Mucosa of descending colon (tissue), 3 donors: ENCODE measurements at regions not wholly inside any gene's neighbourhood (a gene's known extent, or its start where the extent isn't known, plus 50 kb on each side); places are given as distances from the start of the nearest gene placed in this dataset.

Experiments
- ATAC-seq: fragments of 200-7000 bp; cut with Tn5 transposase; one replicate; pipeline ENCODE4 v1.9.1; 2020; ENCODE audit warnings: mild to moderate bottlenecking, moderate library complexity
- DNase-seq, 3 donors: peaks; one replicate each; pipeline ENCODE4 v3.0.0-alpha.2; 2020
- H3K36me3 ChIP-seq: fragments of 200-600 bp; one replicate; pipeline ENCODE4 v1.8.0; 2021; ENCODE audit warnings: low read depth, mild to moderate bottlenecking
- H3K4me1 ChIP-seq: fragments of 200-600 bp; one replicate; pipeline ENCODE4 v1.8.0; 2021; ENCODE audit warnings: low read depth, mild to moderate bottlenecking
- H3K4me3 ChIP-seq: fragments of 200-600 bp; one replicate; pipeline ENCODE4 v1.8.0; 2021; ENCODE audit warnings: mild to moderate bottlenecking
- H3K9me3 ChIP-seq: fragments of 200-600 bp; one replicate; pipeline ENCODE4 v1.8.0; 2021; ENCODE audit warnings: mild to moderate bottlenecking
- CTCF ChIP-seq: fragments of 200-600 bp; IDR thresholded peaks from one replicate; pipeline ENCODE4 v1.8.0; 2022; ENCODE audit warnings: antibody characterized with exemption, mild to moderate bottlenecking
- intact Hi-C, 2 donors: fragments of 100-400 bp; cut with DNase I in 1 of 2; cut with micrococcal nuclease in 1 of 2; formaldehyde crosslinking; loops; one replicate each; pipeline versions ENCODE4 v1.11.0 to v1.11.1; 2022; cut with DNase I, micrococcal nuclease
- donor health status: DM: no; HTN: no; CAD: no; lungs with moderate emphysema.
- donor health status: DM: no; HTN: no; CAD: no.
- donor health status: DM: no; HTN: yes; CAD: no.

DNA sequence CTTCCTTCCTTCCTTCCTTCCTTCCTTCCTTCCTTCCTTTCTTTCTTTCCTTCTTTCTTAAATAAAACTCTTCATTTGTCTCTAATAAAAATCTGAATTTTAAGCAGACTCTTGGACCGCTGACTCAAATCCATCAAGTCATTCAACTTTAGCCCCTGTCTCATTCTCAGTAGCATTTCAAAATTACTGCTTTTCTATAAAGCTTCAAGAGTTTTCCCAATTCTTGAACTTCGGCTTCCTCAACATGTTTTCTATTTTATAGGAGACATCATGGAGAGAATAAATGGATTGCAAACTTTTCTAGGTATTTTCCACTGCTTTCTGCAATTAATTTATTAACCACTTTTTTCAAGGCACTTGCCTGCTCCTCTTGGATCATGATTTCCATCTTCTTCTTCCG is 497.1 kb upstream of the GJE1 start:
- TF ChIP-seq CTCF = no peak
- Histone ChIP-seq H3K9me3 (no peaks in the 10 kb centered on the region), H3K4me1 (no peaks in the 10 kb centered on the region), H3K36me3 (no peaks in the 10 kb centered on the region), H3K4me3 (no peak overlapping the region)
- intact Hi-C loops = no loop called here
- DNase-seq = no peak
- ATAC-seq = no peak

GRCh38 chr6:141634269-141634668 is 498.5 kb upstream of the GJE1 start:
- Histone ChIP-seq H3K4me3 (no peak overlapping the region), H3K36me3 (no peaks in the 10 kb centered on the region), H3K4me1 (no peaks in the 10 kb centered on the region), H3K9me3 (no peaks in the 10 kb centered on the region)
- DNase-seq (no peak), ATAC-seq (no peak)
- intact Hi-C loops = no loop called here
- TF ChIP-seq CTCF = no peak

GRCh38 chr6:141624301-141624700 is 508.4 kb upstream of the GJE1 start:
- no peak for ATAC-seq
- Histone ChIP-seq H3K4me1 (no peaks in the 10 kb centered on the region), H3K9me3 (peaks cover 16% of the 10 kb centered on the region), H3K36me3 (no peaks in the 10 kb centered on the region), H3K4me3 (no peak overlapping the region)
- TF ChIP-seq CTCF = no peak
- intact Hi-C loops = no loop called here
- no peak for DNase-seq

DNA sequence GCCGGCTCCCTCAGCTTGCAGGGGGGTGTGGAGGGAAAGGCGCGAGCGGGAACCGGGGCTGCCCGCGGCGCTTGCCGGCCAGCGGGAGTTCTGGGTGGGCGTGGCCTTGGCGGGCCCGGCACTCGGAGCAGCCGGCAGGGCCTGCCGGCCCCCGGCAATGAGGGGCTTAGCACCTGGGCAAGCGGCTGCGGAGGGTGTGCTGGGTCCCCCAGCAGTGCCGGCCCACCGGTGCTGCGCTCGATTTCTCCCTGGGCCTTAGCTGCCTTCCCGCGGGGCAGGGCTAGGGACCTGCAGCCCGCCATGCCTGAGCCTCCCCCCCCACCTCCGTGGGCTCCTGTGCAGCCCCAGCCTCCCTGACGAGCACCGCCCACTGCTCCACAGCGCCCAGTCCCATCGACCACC is 514.5 kb upstream of the GJE1 start:
- intact Hi-C loops = no loop called here
- H3K36me3 ChIP-seq = no peaks in the 10 kb centered on the region
- DNase-seq (peak in 1 of 3 donors; percentile 38), ATAC-seq (no peak)
- H3K4me3 ChIP-seq = no peak overlapping the region
- no peak for TF ChIP-seq CTCF
- peaks cover 7% of the 10 kb centered on the region for H3K9me3 ChIP-seq
- H3K4me1 ChIP-seq = no peaks in the 10 kb centered on the region

- no peak for TF ChIP-seq CTCF
- ATAC-seq (no peak), DNase-seq (no peak)
- Histone ChIP-seq H3K9me3 (peaks cover 9% of the 10 kb centered on the region), H3K4me1 (no peaks in the 10 kb centered on the region), H3K36me3 (no peaks in the 10 kb centered on the region), H3K4me3 (no peak overlapping the region)
- intact Hi-C loops = no loop called here
Observed at GRCh38 chr6:141610741-141611140, 522.0 kb upstream of the GJE1 start.

- no peak for TF ChIP-seq CTCF
- no peaks in the 10 kb centered on the region for H3K4me1 ChIP-seq
- H3K9me3 ChIP-seq = peaks cover 9% of the 10 kb centered on the region
- intact Hi-C loops = no loop called here
- H3K4me3 ChIP-seq = no peak overlapping the region
- DNase-seq (no peak), ATAC-seq (no peak)
- H3K36me3 ChIP-seq = no peaks in the 10 kb centered on the region
Observed at GRCh38 chr6:141607956-141608355, 524.8 kb upstream of the GJE1 start.
